HEK293T (cell line): ENCODE measurements at regions not wholly inside any gene's neighbourhood (a gene's known extent, or its start where the extent isn't known, plus 50 kb on each side); places are given as distances from the start of the nearest gene placed in this dataset.

Experiments
- CTCF ChIA-PET: fragments of 350-600 bp; formaldehyde crosslinking; extraction: SDS; loops from one replicate; lab custom pipeline; 2021; ENCODE audit warnings: antibody characterized with exemption, inconsistent platforms; lab: Yijun Ruan, JAX
- POLR2A ChIA-PET: fragments of 350-600 bp; formaldehyde crosslinking; extraction: SDS; loops from one replicate; lab custom pipeline; 2020; ENCODE audit warnings: antibody characterized with exemption, inconsistent platforms; lab: Yijun Ruan, JAX
- DNase-seq: peaks from one replicate; pipeline ENCODE4 v3.0.0; 2012; ENCODE audit warnings: mixed read lengths; ENCODE audit errors: extremely low spot score
- ARNT ChIP-seq: fragments of 450-650 bp; IDR thresholded peaks from 2 replicates; pipeline ENCODE4 v1.6.1; 2017; ENCODE audit warnings: mild to moderate bottlenecking
- BHLHE40 ChIP-seq: fragments of 450-650 bp; IDR thresholded peaks from 2 replicates; pipeline ENCODE4 v1.6.1; 2016; ENCODE audit warnings: mild to moderate bottlenecking, moderate library complexity, borderline replicate concordance
- CTBP1 ChIP-seq: fragments of 450-650 bp; IDR thresholded peaks from 2 replicates; pipeline ENCODE4 v1.6.1; 2016; ENCODE audit warnings: borderline replicate concordance
- ELF4 ChIP-seq: fragments of 450-650 bp; IDR thresholded peaks from 2 replicates; pipeline ENCODE4 v1.6.1; 2017; ENCODE audit warnings: antibody characterized with exemption
- FOXA1 ChIP-seq: fragments of 450-650 bp; IDR thresholded peaks from 2 replicates; pipeline ENCODE4 v1.6.1; 2016; ENCODE audit warnings: mild to moderate bottlenecking
- FOXK2 ChIP-seq: fragments of 450-650 bp; IDR thresholded peaks from 2 replicates; pipeline ENCODE4 v1.6.1; 2016; ENCODE audit warnings: mild to moderate bottlenecking
- FOXM1 ChIP-seq: fragments of 450-650 bp; IDR thresholded peaks from 2 replicates; pipeline ENCODE4 v1.6.1; 2017; ENCODE audit warnings: mild to moderate bottlenecking, borderline replicate concordance
- HDGF ChIP-seq: fragments of 450-650 bp; IDR thresholded peaks from 2 replicates; pipeline ENCODE4 v1.6.1; 2017; ENCODE audit warnings: antibody characterized with exemption, borderline replicate concordance
- L3MBTL2 ChIP-seq: fragments of 450-650 bp; conservative IDR thresholded peaks from 2 replicates; pipeline ENCODE4 v1.6.1; 2016; ENCODE audit warnings: mild to moderate bottlenecking
- LEF1 ChIP-seq: fragments of 450-650 bp; IDR thresholded peaks from 2 replicates; pipeline ENCODE4 v1.6.1; 2017; ENCODE audit warnings: mild to moderate bottlenecking, borderline replicate concordance
- NFRKB ChIP-seq: fragments of 450-650 bp; IDR thresholded peaks from 2 replicates; pipeline ENCODE4 v1.6.1; 2016; ENCODE audit warnings: mild to moderate bottlenecking, moderate library complexity
- PKNOX1 ChIP-seq: fragments of 450-650 bp; IDR thresholded peaks from 2 replicates; pipeline ENCODE4 v1.6.1; 2016
- SP1 ChIP-seq: fragments of 450-650 bp; IDR thresholded peaks from 2 replicates; pipeline ENCODE4 v1.6.1; 2017
- SUZ12 ChIP-seq: fragments of 450-650 bp; IDR thresholded peaks from 2 replicates; pipeline ENCODE4 v1.6.1; 2016; ENCODE audit warnings: mild to moderate bottlenecking
- TARDBP ChIP-seq: fragments of 450-650 bp; IDR thresholded peaks from 2 replicates; pipeline ENCODE4 v1.6.1; 2016
- ZNF384 ChIP-seq: fragments of 450-650 bp; IDR thresholded peaks from 2 replicates; pipeline ENCODE4 v1.6.1; 2016

- ChIA-PET CTCF (interaction anchor here (0.6 kb wide), 1 partner anchor 40 kb away, joined by 6 read pairs; no protein-coding TSS in a partner anchor), POLR2A (no interaction called here)
- no peak for DNase-seq
- no peak for TF ChIP-seq ARNT
- TF ChIP-seq CTBP1 = no peak
- TF ChIP-seq HDGF = no peak
- no peak for TF ChIP-seq SP1
- no peak for TF ChIP-seq FOXA1
- no peak for TF ChIP-seq LEF1
- TF ChIP-seq PKNOX1 = no peak
- no peak for TF ChIP-seq BHLHE40
- no peak for TF ChIP-seq FOXM1
- TF ChIP-seq SUZ12 = no peak
- no peak for TF ChIP-seq TARDBP
- no peak for TF ChIP-seq ZNF384
- no peak for TF ChIP-seq L3MBTL2
- no peak for TF ChIP-seq FOXK2
- TF ChIP-seq NFRKB = no peak
- TF ChIP-seq ELF4 = no peak
Observed at GRCh38 chr5:96117771-96118651, 156.4 kb upstream of the ELL2 start.

GRCh38 chr5:96115147-96115807, 153.6 kb upstream of the ELL2 start:
- no peak for DNase-seq
- POLR2A ChIA-PET = no interaction called here
- TF ChIP-seq FOXA1 = no peak
- no peak for TF ChIP-seq FOXM1
- TF ChIP-seq SP1 = no peak
- no peak for TF ChIP-seq ZNF384
- no peak for TF ChIP-seq ELF4
- no peak for TF ChIP-seq CTBP1
- no peak for TF ChIP-seq ARNT
- no peak for TF ChIP-seq SUZ12
- no peak for TF ChIP-seq TARDBP
- no peak for TF ChIP-seq PKNOX1
- TF ChIP-seq BHLHE40 = no peak
- TF ChIP-seq L3MBTL2 = no peak
- no peak for TF ChIP-seq NFRKB
- TF ChIP-seq LEF1 = no peak
- no peak for TF ChIP-seq FOXK2
- TF ChIP-seq HDGF = no peak
- CTCF ChIA-PET = no interaction called here

- CTCF ChIA-PET = no interaction called here
- DNase-seq = no peak
- POLR2A ChIA-PET = no interaction called here
- TF ChIP-seq FOXM1 (no peak), SP1 (no peak), ZNF384 (no peak), PKNOX1 (no peak), L3MBTL2 (no peak), ARNT (no peak), FOXK2 (no peak), CTBP1 (no peak), HDGF (no peak), TARDBP (no peak), LEF1 (no peak), BHLHE40 (no peak), ELF4 (no peak), SUZ12 (no peak), FOXA1 (no peak), NFRKB (no peak)
Observed at GRCh38 chr5:96114736-96115135, 153.1 kb upstream of the ELL2 start.

GRCh38 chr5:96113170-96113939, 151.7 kb upstream of the ELL2 start:
- ChIA-PET POLR2A (no interaction called here), CTCF (interaction anchor here (0.6 kb wide), 1 partner anchor 322 kb away, joined by 3 read pairs; no protein-coding TSS in a partner anchor)
- TF ChIP-seq FOXA1 (no peak), L3MBTL2 (no peak), ARNT (no peak), ZNF384 (no peak), TARDBP (no peak), CTBP1 (no peak), FOXK2 (no peak), NFRKB (no peak), SUZ12 (no peak), SP1 (no peak), ELF4 (no peak), PKNOX1 (no peak), FOXM1 (no peak), LEF1 (no peak), BHLHE40 (no peak)
- DNase-seq = no peak
